NCI-H2171 treated with DMSO at 0.1 percent for 48 hours (cell line): ENCODE measurements at regions not wholly inside any gene's neighbourhood (a gene's known extent, or its start where the extent isn't known, plus 50 kb on each side); places are given as distances from the start of the nearest gene placed in this dataset.

ENCODE experiments used
- DNase-seq: peaks from one replicate; lab custom pipeline; 2025; lab: John Stamatoyannopoulos, UW

DNA sequence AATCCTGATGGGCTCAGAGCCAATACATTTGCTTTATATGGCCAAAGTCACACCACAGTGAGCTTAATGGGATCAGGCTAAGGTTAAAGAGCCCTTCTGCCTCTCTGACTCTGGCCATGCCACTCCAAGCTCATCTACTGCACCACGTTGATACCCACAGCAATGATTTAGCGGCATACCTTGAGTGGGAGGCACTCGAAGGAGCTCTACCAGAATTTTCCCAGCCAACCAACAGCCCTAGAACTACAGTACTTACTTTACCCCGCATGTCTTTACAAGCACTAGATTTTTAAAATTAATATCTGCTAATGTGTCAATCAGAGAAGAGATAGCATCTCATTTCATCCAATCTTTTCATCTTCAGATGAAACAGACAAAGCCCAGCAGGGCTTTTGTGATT is 300.5 kb downstream of the GRIN2B start:
- no peak for DNase-seq

DNA sequence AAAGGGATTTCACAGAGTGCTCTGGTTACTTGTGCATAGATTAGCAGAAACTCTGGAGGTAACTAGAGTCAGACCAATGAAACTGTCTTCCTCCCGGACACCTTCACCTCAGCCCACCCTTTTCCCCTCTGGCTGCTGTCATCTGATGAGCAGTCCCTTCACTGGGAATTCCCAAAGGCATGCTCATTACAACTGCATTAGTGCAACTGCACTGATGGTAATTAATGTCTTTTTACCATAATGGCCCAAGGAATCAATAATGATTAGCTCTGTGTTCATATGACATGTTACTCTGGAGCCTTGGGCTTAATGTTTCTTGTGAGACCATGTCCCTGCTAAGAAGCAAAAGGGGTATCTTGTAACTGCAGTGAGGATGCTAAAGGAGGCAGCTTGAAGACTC is 304.5 kb downstream of the GRIN2B start:
- DNase-seq: no peak

DNA sequence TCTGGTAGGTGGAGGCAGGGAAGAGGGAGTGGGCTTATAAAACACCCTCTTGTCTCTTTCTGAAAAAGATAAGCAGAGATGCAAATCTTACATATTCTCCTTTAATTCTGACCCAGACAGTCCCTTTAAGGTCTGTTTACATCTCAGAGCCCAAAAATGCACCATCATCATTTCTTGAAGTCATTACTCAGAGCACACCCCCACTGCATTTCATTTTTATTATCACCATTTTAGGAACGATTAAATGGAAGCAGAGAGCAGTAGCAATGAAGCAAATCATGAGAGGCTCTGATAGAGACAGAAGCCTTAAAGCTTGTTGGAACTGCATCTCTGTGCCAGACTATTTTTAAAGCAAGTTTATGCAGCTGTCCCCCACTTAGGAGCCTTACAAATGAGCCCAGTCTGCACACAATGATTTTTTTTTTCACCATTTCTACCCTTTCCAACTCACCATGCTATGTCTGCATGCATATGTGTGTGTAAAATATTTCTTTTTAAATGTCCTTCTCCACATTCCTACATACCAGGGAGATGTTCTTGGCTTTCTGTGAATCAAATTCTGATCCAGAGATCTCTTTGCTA is 311.0 kb downstream of the GRIN2B start:
- DNase-seq: no peak

DNA sequence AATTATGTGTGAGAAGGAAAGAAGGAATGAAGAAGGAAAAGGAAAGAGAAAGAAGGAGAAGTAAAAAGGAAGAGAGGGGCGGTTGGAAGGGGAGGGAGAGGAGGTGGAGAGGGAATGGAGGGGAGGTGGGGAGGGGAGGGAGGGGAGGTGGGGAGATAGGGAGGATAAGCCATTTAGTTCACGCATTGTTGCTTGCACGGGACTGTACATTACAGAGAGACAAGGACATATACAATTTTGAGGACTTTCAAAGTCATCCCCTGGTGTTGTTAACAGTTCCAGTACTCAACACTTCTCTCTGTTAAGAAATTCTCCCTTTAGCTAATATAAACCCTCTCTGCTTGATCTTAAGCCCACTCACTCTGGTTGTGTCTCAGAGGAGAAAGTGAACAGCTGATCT is 312.5 kb downstream of the GRIN2B start:
- DNase-seq: no peak

DNA sequence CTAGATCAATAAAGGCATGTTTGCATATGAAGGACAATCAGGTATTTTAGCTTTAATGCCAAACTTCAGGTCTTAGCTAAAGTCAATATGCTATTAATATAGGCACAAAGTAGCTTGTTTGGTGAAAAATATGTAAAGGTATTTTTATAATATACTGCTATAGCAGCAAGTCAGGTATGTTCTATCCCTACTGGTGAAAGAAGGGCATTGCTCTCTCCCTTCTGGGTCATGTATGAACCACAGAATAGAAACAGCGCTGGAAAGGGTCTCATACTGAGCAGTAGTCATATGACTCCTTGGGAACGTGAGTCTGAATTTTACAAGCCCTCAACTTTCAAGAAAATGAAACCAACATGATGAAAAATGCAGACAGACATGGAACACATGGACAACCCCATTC is 314.6 kb downstream of the GRIN2B start:
- no peak for DNase-seq

DNA sequence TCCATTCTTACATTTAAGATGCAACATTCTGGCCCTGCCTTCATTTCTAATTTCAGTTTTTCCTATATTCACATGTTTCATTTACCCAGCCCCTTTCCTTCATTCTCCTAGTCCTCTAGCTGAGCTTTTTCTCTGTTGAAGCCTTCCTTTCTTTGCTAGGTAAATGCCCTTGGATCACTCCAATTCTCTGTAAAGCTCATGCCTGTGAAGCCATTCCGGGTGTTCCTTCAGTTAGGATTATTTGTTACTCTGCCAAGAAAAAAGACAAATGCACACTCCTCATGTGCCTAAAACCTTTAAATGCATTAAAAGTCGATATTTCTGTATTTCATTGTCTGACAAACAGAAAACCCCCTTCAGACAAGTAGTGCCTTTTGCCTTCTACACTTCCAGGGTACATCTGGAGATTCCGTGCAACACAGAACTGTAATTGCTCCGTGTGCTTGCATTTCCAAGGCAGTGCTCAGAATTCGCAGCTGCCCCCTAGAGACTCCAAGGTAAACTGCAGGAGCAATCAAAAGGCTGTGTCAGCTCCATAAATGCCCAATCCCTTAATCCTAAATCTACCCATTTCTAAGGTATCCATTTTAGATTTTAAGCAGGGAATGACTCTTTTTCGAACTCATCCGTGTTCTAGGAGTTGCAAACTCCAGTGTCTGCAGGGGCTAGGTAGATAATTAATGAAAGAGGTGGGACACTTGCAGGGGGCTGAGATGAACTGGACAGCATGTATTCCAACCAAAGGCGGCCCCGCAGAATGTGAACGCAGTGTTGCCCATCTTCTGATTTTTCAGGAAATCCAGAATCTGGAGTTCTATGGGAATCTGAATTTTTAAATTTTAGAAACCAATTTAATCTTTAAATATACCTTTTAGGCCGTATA is 320.2 kb downstream of the GRIN2B start:
- DNase-seq: peak; percentile 0

DNA sequence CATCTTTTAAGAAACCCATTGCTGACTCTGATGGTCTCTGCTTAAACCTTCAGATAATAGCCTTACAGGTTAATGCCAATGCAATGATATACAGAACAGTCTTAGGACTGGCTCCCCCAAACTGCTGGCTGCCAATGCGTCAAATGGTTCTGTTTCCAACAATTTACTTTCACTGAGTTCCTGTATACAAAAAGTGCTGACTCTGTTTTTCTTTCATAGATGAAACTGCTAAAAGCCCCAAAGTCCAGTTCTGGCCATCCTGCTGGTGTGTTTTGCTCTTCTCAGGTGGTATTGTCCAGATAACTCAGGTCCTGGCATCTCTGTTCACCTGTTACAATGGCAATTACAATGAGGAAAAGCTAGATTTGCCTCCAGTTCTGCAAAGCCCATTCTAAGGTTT is 326.9 kb downstream of the GRIN2B start:
- no peak for DNase-seq

DNA sequence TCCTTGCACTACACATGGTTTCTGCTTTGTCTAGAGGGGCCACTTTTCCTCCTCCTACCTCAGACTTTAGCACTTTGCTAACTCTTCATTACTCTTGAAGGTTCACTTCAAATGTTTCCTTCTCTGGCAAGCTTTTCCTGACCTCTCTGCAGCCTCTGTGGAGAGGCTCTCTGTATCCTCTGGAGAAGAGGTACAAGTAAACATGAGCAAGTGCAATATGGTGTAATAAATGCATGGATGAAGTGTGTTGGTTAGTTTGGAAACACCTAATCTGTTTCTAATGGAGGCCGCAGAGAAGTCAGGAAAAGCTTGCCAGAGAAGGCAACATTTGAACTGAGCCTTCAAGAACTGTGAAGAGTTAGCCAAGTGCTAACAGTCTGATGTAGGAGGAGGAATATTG is 329.3 kb downstream of the GRIN2B start:
- no peak for DNase-seq

DNA sequence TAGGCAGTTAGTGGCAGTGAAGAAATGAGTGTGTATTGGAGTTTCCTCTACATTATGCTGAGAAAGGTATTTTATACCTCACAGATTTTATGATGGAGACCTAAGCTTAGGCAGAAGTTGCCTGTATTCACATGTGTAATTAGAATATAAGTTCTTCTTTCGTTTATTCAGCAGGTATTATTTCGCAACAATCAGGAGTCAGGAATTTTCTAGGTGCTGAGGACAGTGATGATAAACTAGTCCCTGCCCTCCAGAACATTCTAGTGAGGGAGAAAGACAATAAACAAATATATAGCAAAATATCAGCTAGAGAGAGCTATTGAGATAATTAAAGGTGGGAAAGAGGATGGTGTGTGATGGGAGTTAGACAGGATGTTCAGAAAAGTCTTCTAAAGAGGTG is 345.7 kb downstream of the GRIN2B start:
- DNase-seq: no peak

DNA sequence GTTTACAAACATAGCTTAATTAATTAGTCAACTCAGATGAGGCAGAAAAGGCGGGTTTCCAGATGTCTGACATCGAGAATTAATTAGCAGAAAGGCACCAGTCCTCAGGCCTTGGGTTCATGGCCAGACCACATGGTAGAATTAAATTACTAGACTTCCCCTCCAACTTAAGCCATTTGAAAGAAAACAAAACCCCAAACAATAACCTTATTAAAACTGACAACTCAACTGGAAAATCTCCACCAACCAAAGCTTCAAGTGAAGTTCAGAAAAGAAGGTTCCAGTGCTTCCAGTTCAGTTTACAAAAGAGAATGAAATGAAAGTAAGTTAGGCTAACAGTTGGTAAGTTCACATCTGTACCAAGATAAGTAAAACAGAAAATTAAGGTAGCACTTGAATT is 349.5 kb downstream of the GRIN2B start:
- no peak for DNase-seq

DNA sequence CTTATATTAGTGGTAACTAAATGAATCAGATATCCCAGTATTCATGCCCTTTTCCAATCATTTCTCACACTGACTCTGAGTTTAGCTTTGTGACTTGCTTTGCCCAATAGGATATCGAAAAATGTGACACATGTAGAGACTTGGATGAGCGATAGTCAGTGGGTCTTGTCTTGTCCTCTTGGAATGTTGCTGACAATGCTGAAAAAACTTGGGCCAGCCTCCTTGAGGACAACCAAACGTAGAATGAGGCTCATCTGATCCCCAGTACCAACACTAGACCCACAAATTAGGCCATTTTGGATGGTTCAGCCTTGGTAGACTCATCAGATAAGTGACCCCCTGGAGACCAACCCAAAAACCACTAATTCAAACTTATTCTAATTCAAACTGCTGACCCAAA is 351.0 kb downstream of the GRIN2B start:
- DNase-seq: no peak

DNA sequence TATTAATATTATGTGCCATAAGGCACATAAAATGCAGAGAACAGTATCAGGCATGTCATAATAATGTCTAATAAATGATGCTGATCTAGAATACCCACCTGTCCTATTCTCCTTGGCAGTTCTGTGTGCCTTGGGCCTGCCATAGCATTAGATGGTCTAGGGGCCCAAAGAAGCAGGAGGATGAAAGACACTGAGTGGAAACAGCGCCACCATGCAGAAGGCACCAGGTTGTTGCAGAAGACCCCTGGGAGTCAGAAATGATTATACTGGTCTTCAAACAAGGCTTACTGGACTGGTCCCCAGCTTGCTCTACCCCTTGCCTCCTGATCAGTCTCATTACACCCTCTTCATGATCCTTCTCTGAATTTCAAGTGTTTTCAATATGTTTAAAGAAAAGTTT is 353.3 kb downstream of the GRIN2B start:
- DNase-seq: no peak

DNA sequence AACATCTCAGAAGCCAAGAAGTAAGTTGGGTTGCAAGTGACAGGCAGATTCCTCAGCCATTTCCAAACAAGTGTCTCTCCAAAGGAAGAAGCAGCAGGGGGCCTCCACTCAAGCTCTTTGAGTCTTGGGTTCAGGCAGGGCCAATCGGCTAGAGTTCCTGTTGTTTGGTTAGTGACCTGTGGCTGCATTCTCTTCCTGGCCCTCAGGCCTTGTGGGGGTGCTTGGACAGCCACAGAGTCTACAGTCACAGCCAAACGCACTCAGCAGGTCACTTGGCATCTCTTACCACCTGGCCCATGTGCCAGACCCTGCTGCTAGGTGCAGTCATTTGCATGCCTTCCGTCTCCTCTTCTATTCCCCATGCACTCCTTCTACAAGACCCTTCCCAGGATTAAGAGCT is 353.9 kb downstream of the GRIN2B start:
- DNase-seq: no peak

DNA sequence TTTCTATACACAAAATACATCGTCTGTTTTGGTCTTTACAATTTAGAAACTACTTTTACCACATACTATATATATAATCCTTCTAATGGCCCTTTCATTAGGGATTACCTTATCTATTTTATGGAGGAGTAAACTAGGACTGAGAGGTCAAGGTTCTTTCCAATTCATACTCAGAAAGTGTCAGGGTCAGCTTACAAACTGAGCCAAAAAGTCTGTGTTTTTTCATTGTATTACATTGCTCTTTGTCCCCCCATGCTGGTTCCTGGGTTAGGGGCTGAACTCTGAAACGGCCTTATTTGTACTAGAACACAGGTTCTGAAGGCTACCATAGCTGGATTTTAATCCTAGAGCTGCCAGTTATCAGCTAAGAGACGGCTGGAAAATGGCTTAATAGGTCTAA is 368.1 kb downstream of the GRIN2B start:
- no peak for DNase-seq

DNA sequence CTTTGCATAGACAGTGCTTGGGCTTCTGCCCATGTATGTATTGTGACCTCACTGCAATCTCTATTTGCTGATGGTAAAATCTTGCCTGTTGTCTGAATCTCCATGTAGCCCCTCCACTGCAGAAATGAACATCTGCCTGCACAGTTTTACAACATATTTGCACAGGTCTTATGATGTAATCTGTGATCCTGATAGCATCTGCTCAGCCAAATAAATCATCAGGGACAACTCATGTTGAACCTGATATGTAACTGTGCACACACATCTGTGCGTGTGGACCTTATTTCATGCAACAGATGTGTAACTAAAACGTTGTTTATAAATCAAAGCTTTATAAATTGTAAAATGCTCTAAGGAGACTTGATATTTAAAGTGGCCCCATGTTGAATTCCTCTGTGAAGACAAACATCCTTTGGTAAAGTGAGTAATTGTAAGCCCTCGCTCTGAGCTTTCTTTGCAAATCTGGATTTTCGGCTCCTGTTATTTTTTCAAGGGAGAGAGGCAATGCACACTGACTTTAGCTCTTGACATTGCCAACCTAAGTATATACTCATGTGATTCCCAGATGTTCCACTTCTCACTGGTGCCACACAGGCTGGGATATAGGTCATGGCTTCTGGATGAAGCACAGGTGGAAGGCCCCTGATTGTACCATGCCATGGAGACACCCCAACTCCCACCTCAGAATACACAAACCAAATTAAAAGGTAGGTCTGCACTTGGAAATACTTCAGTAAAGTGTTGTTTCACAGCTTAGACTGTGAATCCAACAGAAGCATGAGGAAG is 371.3 kb downstream of the GRIN2B start:
- peak; percentile 18 for DNase-seq

DNA sequence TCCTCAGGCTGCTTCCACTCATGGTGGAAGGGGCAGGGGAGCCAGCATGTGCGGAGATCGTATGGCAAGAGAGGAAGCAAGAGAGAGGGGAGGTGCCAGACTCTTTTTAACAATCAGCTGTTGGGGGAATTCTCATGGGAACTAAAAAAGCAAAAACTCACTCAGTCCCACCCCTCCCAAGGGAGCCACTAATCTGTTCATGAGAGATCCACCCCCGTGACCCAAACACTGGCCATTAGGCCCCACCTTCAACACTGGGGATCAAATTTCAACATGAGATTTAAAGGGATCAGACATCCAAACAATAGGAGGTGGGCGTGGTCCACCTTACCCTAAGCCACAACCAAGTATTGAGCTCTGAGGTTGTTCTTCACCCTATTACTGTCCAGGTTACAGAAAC is 375.1 kb downstream of the GRIN2B start:
- no peak for DNase-seq

DNA sequence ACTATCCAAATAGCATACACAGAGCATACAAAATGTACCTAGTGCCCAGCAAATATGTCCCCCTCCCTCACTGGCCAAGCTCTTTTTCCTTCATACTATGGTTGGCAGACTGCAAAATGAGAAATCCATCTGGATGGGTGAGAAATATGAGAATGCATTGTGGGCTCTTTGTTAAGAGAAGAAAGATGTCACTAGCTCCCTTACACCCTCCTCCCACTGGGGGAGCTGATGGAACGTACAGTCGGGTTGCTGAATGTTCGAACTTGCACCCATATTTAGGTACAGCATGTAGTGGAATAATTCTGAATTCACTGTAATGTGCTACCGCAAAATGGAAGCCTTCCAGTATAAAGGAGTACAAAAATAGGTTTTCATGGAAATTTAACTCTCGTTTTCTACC is 377.4 kb downstream of the GRIN2B start:
- DNase-seq: no peak

DNA sequence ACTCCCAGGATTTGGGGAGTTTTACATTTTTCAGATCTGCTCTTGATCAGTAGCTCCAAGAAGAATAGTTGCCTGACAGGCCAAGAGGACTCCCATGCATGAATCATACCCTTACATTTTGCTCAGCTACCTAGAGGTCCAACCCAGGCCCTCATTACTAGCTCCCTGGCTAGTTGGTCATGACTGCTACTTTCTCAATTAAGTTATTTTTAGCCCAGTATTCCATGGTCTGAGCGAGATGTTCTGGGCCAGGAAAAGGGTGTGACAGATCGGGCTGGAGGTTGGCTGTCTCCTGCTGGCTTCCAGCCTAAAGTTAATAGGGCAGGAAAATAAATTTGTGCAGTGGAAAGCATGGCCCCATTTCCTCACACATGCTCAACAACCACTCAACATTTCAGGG is 379.2 kb downstream of the GRIN2B start:
- no peak for DNase-seq

DNA sequence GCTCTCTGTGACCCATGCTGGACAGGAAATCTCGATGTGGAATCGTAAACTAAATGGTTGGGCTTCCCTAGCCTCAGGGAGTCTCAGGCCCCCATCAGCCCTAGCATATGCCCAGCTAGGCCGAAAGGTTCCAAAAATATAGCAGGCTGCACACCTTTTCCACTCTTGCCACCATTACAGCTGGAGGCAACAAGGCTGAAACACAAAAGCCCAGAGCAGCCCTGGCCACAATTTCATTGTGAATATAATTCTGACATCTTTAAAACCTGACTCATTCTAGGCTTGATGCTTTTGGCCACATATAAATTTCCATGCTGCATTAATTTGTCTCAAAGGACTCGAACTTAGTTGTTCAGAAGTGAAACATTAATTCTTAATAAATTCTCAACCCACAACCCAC is 382.2 kb downstream of the GRIN2B start:
- DNase-seq: no peak

DNA sequence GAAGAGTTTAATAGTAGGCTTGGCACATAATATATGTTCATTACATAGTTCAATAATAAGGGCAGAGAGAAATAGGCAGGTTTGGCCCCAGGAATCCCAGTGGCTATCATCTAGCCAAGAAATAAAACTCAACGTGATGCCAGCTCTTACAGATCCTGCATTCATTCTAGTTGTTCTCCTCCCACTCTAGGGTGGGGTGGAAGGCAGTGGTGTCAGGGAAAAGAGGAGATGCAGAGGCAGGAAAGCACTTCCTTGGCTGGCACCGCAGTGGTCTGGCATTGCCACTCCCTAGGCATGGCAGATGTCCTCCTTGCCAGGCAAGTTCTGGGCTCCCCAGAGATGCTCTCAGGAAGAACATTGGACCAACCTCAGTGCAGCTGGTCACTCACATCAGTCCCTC is 383.6 kb downstream of the GRIN2B start:
- no peak for DNase-seq

DNA sequence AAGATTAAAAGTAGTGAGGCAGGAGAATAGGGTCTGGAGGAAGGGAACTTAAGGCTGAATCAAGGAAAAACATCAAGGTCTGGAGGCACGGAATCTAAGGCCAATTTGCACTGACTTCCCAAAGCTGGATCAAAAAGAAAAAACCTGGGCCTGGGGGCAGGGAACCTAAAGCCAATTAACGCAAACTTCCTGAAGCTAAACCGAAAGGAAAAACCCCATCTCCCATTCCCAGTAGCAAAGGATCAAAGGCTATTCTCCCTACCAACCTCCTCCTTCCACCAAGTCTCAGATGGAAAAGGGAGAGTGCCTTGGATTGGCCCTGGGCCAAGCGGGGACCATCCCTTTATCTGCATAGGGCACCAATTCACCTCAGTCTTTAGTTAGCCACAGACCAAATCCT is 384.2 kb downstream of the GRIN2B start:
- no peak for DNase-seq

DNA sequence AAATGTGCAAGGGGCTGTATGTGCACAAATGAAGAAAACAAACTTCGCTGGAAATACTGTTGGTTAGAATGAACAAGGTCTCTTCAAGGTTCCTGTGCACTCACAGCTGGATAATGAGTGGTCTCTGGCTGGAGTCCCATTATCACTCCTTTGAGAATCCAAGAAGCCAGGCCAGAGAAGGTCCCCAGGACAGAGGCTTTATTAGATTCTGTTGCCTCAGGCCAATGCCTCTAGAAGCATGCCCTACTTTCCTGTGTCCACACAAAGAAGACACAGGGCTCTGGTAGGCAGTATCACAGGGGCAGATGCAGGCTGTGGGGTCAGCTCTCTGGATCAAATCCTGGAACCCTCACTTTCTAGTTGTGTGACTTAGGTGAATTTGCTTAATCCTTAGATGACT is 384.7 kb downstream of the GRIN2B start:
- DNase-seq: no peak
